ENCODE measurements at regions not wholly inside any gene's neighbourhood (a gene's known extent, or its start where the extent isn't known, plus 50 kb on each side); places are given as distances from the start of the nearest gene placed in this dataset.

DNA sequence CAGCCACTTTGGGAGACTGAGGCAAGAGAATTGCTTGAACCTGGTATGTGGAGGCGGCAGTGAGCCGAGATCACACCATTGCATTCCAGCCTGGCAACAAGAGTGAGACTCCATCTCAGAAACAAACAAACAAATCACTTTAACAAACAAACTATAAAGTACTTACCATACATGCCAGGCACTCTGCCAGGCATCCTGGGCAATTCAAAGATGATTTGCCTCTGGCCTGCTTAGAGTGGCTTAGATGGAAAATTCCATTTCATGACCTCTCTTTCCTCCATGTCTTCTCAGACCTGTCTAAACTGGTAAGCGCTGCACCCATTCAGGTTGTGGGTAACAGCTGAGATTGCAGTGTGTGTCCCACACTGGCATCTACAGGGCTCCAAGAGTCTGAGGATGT, 273.2 kb downstream of the BCL2 start:
- H3K4me1 ChIP-seq, result peaks cover 0 to 21% (median 0%) of the 10 kb centered on the region in 6 donors
- intact Hi-C loops (cut with DNase I; ENCODE audit: low total_unique reads), result no loop called here

DNA sequence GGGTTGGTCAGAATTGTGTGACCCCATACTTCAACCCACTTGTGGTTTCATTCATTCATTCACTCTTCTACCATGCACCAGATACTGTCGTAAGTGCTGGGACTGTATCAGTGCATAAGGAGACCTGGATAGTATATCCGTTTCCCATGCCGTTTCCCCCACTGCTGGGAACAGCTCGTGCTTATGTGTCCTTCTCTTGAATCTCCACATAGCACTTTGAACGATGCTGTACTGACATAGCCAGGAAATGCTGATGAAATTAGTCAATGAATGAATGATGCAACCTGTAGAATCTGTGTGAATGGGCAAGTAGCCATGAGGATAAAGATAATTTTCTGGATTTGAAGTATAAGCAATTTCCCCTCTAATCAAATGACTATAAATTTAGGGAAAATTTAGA, 276.1 kb downstream of the BCL2 start:
- Histone ChIP-seq H3K36me3 (no peaks in the 10 kb centered on the region), H3K9me3 (no peaks in the 10 kb centered on the region), H3K4me3 (no peak overlapping the region), H3K27ac (no peak overlapping the region), H3K4me1 (peaks cover 0 to 13% (median 4%) of the 10 kb centered on the region in 6 donors), H3K27me3 (replicated peaks in 1 of 7) (no peaks in the 10 kb centered on the region)
- TF ChIP-seq POLR2AphosphoS5 (IDR thresholded peaks at IDR 0.05) (no peak), POLR2A (IDR thresholded peaks at IDR 0.05) (no peak)
- TF ChIP-seq, protein P1, sequence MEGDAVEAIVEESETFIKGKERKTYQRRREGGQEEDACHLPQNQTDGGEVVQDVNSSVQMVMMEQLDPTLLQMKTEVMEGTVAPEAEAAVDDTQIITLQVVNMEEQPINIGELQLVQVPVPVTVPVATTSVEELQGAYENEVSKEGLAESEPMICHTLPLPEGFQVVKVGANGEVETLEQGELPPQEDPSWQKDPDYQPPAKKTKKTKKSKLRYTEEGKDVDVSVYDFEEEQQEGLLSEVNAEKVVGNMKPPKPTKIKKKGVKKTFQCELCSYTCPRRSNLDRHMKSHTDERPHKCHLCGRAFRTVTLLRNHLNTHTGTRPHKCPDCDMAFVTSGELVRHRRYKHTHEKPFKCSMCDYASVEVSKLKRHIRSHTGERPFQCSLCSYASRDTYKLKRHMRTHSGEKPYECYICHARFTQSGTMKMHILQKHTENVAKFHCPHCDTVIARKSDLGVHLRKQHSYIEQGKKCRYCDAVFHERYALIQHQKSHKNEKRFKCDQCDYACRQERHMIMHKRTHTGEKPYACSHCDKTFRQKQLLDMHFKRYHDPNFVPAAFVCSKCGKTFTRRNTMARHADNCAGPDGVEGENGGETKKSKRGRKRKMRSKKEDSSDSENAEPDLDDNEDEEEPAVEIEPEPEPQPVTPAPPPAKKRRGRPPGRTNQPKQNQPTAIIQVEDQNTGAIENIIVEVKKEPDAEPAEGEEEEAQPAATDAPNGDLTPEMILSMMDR (IDR thresholded peaks at IDR 0.05 in 8 of 11, conservative IDR thresholded peaks at IDR 0.05 in 3 of 11), result no peak
- intact Hi-C loops (cut with DNase I; ENCODE audit: low total_unique reads), result no loop called here
- no peak for DNase-seq
- 75 to 88% (median 83%) methylated on average over 5 of the region's 5 CpGs for WGBS, 5 donors

More for the DNA sequence above, 273.2 kb downstream of the BCL2 start:
- Histone ChIP-seq H3K36me3 (no peaks in the 10 kb centered on the region), H3K9me3 (no peaks in the 10 kb centered on the region), H3K27me3 (replicated peaks in 1 of 7) (no peaks in the 10 kb centered on the region), H3K27ac (no peak overlapping the region), H3K4me3 (no peak overlapping the region)
- TF ChIP-seq POLR2A (IDR thresholded peaks at IDR 0.05) (no peak), POLR2AphosphoS5 (IDR thresholded peaks at IDR 0.05) (no peak)
- TF ChIP-seq, protein P1 (IDR thresholded peaks at IDR 0.05 in 8 of 11, conservative IDR thresholded peaks at IDR 0.05 in 3 of 11), result no peak
- DNase-seq, result no peak
- WGBS, 5 donors, result 91 to 99% (median 95%) methylated on average over 3 of the region's 3 CpGs

DNA sequence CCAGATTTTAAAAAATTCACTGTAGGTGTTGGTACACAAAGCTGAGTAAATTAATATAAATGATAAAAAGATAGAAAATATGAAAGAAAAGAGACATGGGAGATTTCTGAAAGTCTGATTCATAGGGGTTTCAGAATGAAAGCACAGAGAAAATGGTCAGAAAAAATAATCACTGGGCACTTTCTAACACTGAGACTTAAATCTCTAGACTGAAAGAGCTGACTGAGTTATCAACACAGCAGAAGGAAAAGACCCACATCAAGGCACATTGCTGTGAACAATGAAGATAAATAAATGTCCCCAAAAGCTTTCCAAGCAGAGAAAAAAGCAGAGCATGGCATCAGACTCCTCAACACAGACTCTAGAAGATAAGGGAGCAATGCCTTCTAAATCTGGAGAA, 277.2 kb downstream of the BCL2 start:
- intact Hi-C loops (cut with DNase I; ENCODE audit: low total_unique reads), result no loop called here
- peaks cover 0 to 13% (median 4%) of the 10 kb centered on the region in 6 donors for H3K4me1 ChIP-seq
- H3K27ac ChIP-seq, result no peak overlapping the region
- TF ChIP-seq, protein P1 (IDR thresholded peaks at IDR 0.05 in 8 of 11, conservative IDR thresholded peaks at IDR 0.05 in 3 of 11), result no peak
- TF ChIP-seq POLR2A (IDR thresholded peaks at IDR 0.05), result no peak
- no peak for TF ChIP-seq POLR2AphosphoS5 (IDR thresholded peaks at IDR 0.05)
- H3K36me3 ChIP-seq, result no peaks in the 10 kb centered on the region
- no peak overlapping the region for H3K4me3 ChIP-seq
- DNase-seq, result no peak
- H3K27me3 ChIP-seq (replicated peaks in 1 of 7), result no peaks in the 10 kb centered on the region
- no peaks in the 10 kb centered on the region for H3K9me3 ChIP-seq

DNA sequence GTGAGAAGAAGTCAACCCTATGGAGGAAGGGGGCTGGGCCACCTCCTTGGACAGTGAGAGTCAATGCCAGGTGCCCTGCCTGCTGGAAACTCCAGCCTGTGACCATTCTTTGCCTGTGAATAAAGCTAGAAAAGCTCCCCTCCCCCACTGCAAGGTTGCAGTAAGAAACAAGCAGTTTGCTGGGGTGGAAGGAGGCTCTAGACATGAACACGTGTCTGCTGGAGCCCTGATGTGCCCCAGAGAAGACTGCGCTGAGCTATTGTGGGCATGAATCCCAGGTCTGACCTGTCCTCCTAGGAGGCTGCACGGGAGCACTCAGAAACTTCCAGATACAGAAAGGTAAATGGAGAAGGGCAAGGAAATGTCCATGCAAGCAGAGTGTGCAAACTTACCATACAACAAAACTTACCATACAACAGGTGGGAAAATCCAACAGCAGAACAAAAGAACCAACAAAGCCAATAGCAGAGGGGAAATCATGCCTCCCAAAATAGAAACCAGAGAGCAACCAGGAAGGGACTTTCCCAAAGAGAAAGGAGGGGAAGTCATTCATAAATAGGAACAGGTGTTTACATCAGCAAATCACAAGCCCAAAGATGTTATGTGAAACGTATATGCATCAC, 278.7 kb downstream of the BCL2 start:
- 40 to 48% (median 45%) methylated on average over 4 of the region's 4 CpGs for WGBS, 5 donors
- Histone ChIP-seq H3K36me3 (no peaks in the 10 kb centered on the region), H3K27me3 (replicated peaks in 1 of 7) (no peaks in the 10 kb centered on the region), H3K4me3 (no peak overlapping the region), H3K27ac (no peak overlapping the region), H3K4me1 (peaks cover 0 to 13% (median 4%) of the 10 kb centered on the region in 6 donors), H3K9me3 (no peaks in the 10 kb centered on the region)
- DNase-seq, result no peak
- intact Hi-C loops (cut with DNase I; ENCODE audit: low total_unique reads), result no loop called here
- TF ChIP-seq POLR2AphosphoS5 (IDR thresholded peaks at IDR 0.05) (no peak), POLR2A (IDR thresholded peaks at IDR 0.05) (no peak)
- TF ChIP-seq, protein P1 (IDR thresholded peaks at IDR 0.05 in 8 of 11, conservative IDR thresholded peaks at IDR 0.05 in 3 of 11), result no peak

Data from spleen (tissue), 11 donors.